ENCODE measurements at regions not wholly inside any gene's neighbourhood (a gene's known extent, or its start where the extent isn't known, plus 50 kb on each side); places are given as distances from the start of the nearest gene placed in this dataset.

- ChIA-PET CTCF (ENCODE audit: low intra/inter-chr PET ratio) (no interaction called here), POLR2A (interaction anchor here (1.8 kb wide), 1 partner anchor 9 kb away, joined by 9 read pairs; no protein-coding TSS in a partner anchor)
- Histone ChIP-seq H3K79me2 (ENCODE audit: control insufficient read depth, insufficient read depth, low read length) (no peaks in the 10 kb centered on the region), H3K9ac (ENCODE audit: insufficient read depth in 1 of 2, low read depth in 2 of 2, low read length in 2 of 2) (no peak overlapping the region), H3K27me3 (ENCODE audit: control insufficient read depth in 2 of 2, insufficient read depth in 2 of 2, low read length in 2 of 2) (peaks cover 6 to 54% of the 10 kb centered on the region in 2 experiments; a peak in 4 of 5 replicates), H4K20me1 (replicated peaks; ENCODE audit: control insufficient read depth, insufficient read depth, low read length) (no peaks in the 10 kb centered on the region), H3K9me3 (replicated peaks; ENCODE audit: control insufficient read depth, insufficient read depth, low read depth, low read length) (no peaks in the 10 kb centered on the region), H3K9me1 (ENCODE audit: control insufficient read depth, insufficient read depth, low read length) (no peaks in the 10 kb centered on the region), H3K4me2 (ENCODE audit: insufficient read depth, low read length) (no peak overlapping the region), H3K4me1 (replicated peaks in 1 of 2; ENCODE audit: control insufficient read depth in 2 of 2, insufficient read depth in 2 of 2, low read length in 2 of 2) (no peaks in the 10 kb centered on the region; a peak in 2 of 5 replicates), H2AFZ (ENCODE audit: low read depth, low read length) (no peak overlapping the region), H3K36me3 (ENCODE audit: control insufficient read depth, insufficient read depth, low read length) (no peaks in the 10 kb centered on the region), H3K27ac (ENCODE audit: extremely low read depth, low read depth, low read length) (no peak overlapping the region), H3K4me3 (no peak overlapping the region)
- DNase-seq (ENCODE audit: extremely low read depth in 1 of 4, low spot score in 3 of 4) (no peak), FAIRE-seq (no peak), ATAC-seq (no peak)
- intact Hi-C loops (cut with micrococcal nuclease) = no loop called here
- BruUV-seq (replicated peaks) = no TSS peak
- TF ChIP-seq JUN (IDR thresholded peaks at IDR 0.05; ENCODE audit: borderline replicate concordance, low read depth, low read length) (no peak), JUN (CRISPR knock-in tag; IDR thresholded peaks at IDR 0.05; ENCODE audit: borderline replicate concordance) (no peak), ZNF280B (CRISPR knock-in tag; IDR thresholded peaks at IDR 0.05) (no peak), ZNF184 (CRISPR knock-in tag; IDR thresholded peaks at IDR 0.05) (no peak), BACH1 (tag; IDR thresholded peaks at IDR 0.05) (no peak), RHOXF2B (CRISPR knock-in tag; conservative IDR thresholded peaks at IDR 0.05) (no peak), ATF6 (CRISPR knock-in tag; IDR thresholded peaks at IDR 0.05) (no peak), MBD1 (CRISPR knock-in tag; IDR thresholded peaks at IDR 0.05) (no peak), PTTG1 (tag; IDR thresholded peaks at IDR 0.05; ENCODE audit: low read depth) (no peak)
- in situ Hi-C loops (cut with MboI) = no loop called here
- 2% methylated on average over 11 of the region's 11 CpGs for WGBS (ENCODE audit: insufficient coverage, low coverage, missing lambda C conversion rate)
Measured at GRCh38 chr2:128404709-128405466, 86.2 kb upstream of the HS6ST1 start.
